Neural cell (in vitro differentiated cells): ENCODE measurements at regions not wholly inside any gene's neighbourhood (a gene's known extent, or its start where the extent isn't known, plus 50 kb on each side); places are given as distances from the start of the nearest gene placed in this dataset.

ENCODE experiments used
- CTCF ChIP-seq: fragments of 450-650 bp; IDR thresholded peaks from 2 replicates; pipeline ENCODE4 v1.5.1; 2014; ENCODE audit warnings: antibody characterized with exemption, mild to moderate bottlenecking, moderate library complexity; ENCODE audit not compliant: poor library complexity, severe bottlenecking
- EZH2 ChIP-seq: fragments of 200-600, 300-800 bp; shearing (Covaris generic), sonication (generic); IDR thresholded peaks from 2 replicates; pipeline ENCODE4 v1.6.1; 2014; ENCODE audit warnings: antibody characterized with exemption, low read length, borderline replicate concordance, mild to moderate bottlenecking; ENCODE audit not compliant: insufficient read depth, poor library complexity, severe bottlenecking
- MXI1 ChIP-seq: fragments of 450-650 bp; conservative IDR thresholded peaks from 2 replicates; pipeline ENCODE4 v1.6.1; 2014; ENCODE audit warnings: antibody characterized with exemption, mild to moderate bottlenecking; ENCODE audit not compliant: poor library complexity, severe bottlenecking
- RAD21 ChIP-seq: fragments of 450-650 bp; conservative IDR thresholded peaks from 2 replicates; pipeline ENCODE4 v1.6.1; 2014; ENCODE audit warnings: antibody characterized with exemption, mild to moderate bottlenecking, moderate library complexity
- REST ChIP-seq: IDR thresholded peaks from 2 replicates; pipeline ENCODE4 v1.6.1; 2012; ENCODE audit warnings: borderline replicate concordance
- TAF1 ChIP-seq: IDR thresholded peaks from 2 replicates; pipeline ENCODE4 v1.6.1; 2012; ENCODE audit warnings: low read depth

- TF ChIP-seq REST = no peak
- TF ChIP-seq EZH2 = no peak
- TF ChIP-seq CTCF = no peak
- TF ChIP-seq RAD21 = no peak
- TF ChIP-seq TAF1 = no peak
- no peak for TF ChIP-seq MXI1
These were observed 185.1 kb upstream of the CNTNAP5 start for GRCh38 chr2:123840016-123840415.
